HEK293 (cell line): ENCODE measurements at regions not wholly inside any gene's neighbourhood (a gene's known extent, or its start where the extent isn't known, plus 50 kb on each side); places are given as distances from the start of the nearest gene placed in this dataset.

ENCODE experiments used
- MZF1 ChIP-seq: fragments of 450-650 bp; formaldehyde crosslinking; IDR thresholded peaks from 2 replicates; pipeline ENCODE4 v1.5.1; 2017; ENCODE audit warnings: missing biosample characterization, missing genetic modification characterization, borderline replicate concordance
- PBX3 ChIP-seq: sonication (generic); formaldehyde crosslinking; IDR thresholded peaks from 2 replicates; pipeline ENCODE4 v1.8.1; 2022; ENCODE audit warnings: mild to moderate bottlenecking, moderate library complexity, missing genetic modification reagents
- REPIN1 ChIP-seq: fragments of 450-650 bp; formaldehyde crosslinking; IDR thresholded peaks from 2 replicates; pipeline ENCODE4 v1.5.1; 2017; ENCODE audit warnings: missing biosample characterization, missing genetic modification characterization, low read depth
- TRIM28 ChIP-seq: IDR thresholded peaks from 2 replicates; pipeline ENCODE4 v1.6.1; 2011; ENCODE audit warnings: low read length, control low read depth, borderline replicate concordance
- ZBTB21 ChIP-seq: fragments of 450-650 bp; formaldehyde crosslinking; IDR thresholded peaks from 2 replicates; pipeline ENCODE4 v1.5.1; 2017; ENCODE audit warnings: missing biosample characterization, missing genetic modification characterization
- ZNF23 ChIP-seq: fragments of 450-650 bp; formaldehyde crosslinking; IDR thresholded peaks from 2 replicates; pipeline ENCODE4 v1.5.1; 2016; ENCODE audit warnings: missing biosample characterization, missing genetic modification characterization, borderline replicate concordance
- ZNF302 ChIP-seq: fragments of 450-650 bp; formaldehyde crosslinking; IDR thresholded peaks from 2 replicates; pipeline ENCODE4 v1.5.1; 2016; ENCODE audit warnings: missing biosample characterization, missing genetic modification characterization, low read depth
- ZNF362 ChIP-seq: fragments of 450-650 bp; formaldehyde crosslinking; IDR thresholded peaks from 2 replicates; pipeline ENCODE4 v1.5.1; 2016; ENCODE audit warnings: missing biosample characterization, missing genetic modification characterization
- ZNF521 ChIP-seq: fragments of 450-650 bp; formaldehyde crosslinking; IDR thresholded peaks from 2 replicates; pipeline ENCODE4 v1.5.1; 2017; ENCODE audit warnings: missing biosample characterization, mild to moderate bottlenecking, missing genetic modification characterization
- ZNF585B ChIP-seq: fragments of 450-650 bp; formaldehyde crosslinking; IDR thresholded peaks from 2 replicates; pipeline ENCODE4 v1.5.1; 2016; ENCODE audit warnings: missing biosample characterization, missing genetic modification characterization
- ZNF768 ChIP-seq: fragments of 450-650 bp; formaldehyde crosslinking; IDR thresholded peaks from 2 replicates; pipeline ENCODE4 v1.5.1; 2018; ENCODE audit warnings: missing biosample characterization, mild to moderate bottlenecking, missing genetic modification characterization
- ZNF776 ChIP-seq: fragments of 450-650 bp; formaldehyde crosslinking; IDR thresholded peaks from 2 replicates; pipeline ENCODE4 v1.5.0; 2017; ENCODE audit warnings: missing biosample characterization, missing genetic modification characterization, borderline replicate concordance
- TF ChIP-seq, protein P1 (sequence below): fragments of 450-650 bp; formaldehyde crosslinking; IDR thresholded peaks from 2 replicates; pipeline ENCODE4 v1.5.1; 2016; ENCODE audit warnings: missing biosample characterization, missing genetic modification characterization
- TF ChIP-seq, protein P2 (sequence below): fragments of 450-650 bp; IDR thresholded peaks from 2 replicates; pipeline ENCODE4 v1.5.1; 2018; ENCODE audit warnings: missing biosample characterization, mild to moderate bottlenecking, missing genetic modification characterization

- TF ChIP-seq, protein P1, sequence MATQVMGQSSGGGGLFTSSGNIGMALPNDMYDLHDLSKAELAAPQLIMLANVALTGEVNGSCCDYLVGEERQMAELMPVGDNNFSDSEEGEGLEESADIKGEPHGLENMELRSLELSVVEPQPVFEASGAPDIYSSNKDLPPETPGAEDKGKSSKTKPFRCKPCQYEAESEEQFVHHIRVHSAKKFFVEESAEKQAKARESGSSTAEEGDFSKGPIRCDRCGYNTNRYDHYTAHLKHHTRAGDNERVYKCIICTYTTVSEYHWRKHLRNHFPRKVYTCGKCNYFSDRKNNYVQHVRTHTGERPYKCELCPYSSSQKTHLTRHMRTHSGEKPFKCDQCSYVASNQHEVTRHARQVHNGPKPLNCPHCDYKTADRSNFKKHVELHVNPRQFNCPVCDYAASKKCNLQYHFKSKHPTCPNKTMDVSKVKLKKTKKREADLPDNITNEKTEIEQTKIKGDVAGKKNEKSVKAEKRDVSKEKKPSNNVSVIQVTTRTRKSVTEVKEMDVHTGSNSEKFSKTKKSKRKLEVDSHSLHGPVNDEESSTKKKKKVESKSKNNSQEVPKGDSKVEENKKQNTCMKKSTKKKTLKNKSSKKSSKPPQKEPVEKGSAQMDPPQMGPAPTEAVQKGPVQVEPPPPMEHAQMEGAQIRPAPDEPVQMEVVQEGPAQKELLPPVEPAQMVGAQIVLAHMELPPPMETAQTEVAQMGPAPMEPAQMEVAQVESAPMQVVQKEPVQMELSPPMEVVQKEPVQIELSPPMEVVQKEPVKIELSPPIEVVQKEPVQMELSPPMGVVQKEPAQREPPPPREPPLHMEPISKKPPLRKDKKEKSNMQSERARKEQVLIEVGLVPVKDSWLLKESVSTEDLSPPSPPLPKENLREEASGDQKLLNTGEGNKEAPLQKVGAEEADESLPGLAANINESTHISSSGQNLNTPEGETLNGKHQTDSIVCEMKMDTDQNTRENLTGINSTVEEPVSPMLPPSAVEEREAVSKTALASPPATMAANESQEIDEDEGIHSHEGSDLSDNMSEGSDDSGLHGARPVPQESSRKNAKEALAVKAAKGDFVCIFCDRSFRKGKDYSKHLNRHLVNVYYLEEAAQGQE (tag by site-specific recombination), result no peak
- TF ChIP-seq PBX3 (no peak), ZNF302 (tag by site-specific recombination) (no peak), ZNF776 (tag by site-specific recombination) (no peak), ZNF521 (tag by site-specific recombination) (no peak), ZBTB21 (tag by site-specific recombination) (no peak), ZNF768 (tag by site-specific recombination) (no peak), ZNF23 (tag by site-specific recombination) (no peak), REPIN1 (tag by site-specific recombination) (no peak), MZF1 (no peak), TRIM28 (no peak), ZNF585B (tag by site-specific recombination) (no peak), ZNF362 (tag by site-specific recombination) (no peak)
- TF ChIP-seq, protein P2, sequence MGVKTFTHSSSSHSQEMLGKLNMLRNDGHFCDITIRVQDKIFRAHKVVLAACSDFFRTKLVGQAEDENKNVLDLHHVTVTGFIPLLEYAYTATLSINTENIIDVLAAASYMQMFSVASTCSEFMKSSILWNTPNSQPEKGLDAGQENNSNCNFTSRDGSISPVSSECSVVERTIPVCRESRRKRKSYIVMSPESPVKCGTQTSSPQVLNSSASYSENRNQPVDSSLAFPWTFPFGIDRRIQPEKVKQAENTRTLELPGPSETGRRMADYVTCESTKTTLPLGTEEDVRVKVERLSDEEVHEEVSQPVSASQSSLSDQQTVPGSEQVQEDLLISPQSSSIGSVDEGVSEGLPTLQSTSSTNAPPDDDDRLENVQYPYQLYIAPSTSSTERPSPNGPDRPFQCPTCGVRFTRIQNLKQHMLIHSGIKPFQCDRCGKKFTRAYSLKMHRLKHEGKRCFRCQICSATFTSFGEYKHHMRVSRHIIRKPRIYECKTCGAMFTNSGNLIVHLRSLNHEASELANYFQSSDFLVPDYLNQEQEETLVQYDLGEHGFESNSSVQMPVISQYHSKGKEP (tag by site-specific recombination), result no peak
These were observed 101.5 kb upstream of the HS3ST2 start for GRCh38 chr16:22712471-22712870.
